CD4-positive, alpha-beta T cell (primary cell): ENCODE measurements at regions not wholly inside any gene's neighbourhood (a gene's known extent, or its start where the extent isn't known, plus 50 kb on each side); places are given as distances from the start of the nearest gene placed in this dataset.

Source experiments
- ATAC-seq: fragments of 200-7000 bp; cut with Tn5 transposase; one replicate; pipeline ENCODE4 v1.10.0; 2022; ENCODE audit warnings: mild to moderate bottlenecking; ENCODE audit not compliant: poor library complexity
- CTCF ChIA-PET: fragments of 350-600 bp; sonication (Branson Sonifier 250); formaldehyde crosslinking; loops from one replicate; lab custom pipeline; 2021; ENCODE audit warnings: antibody characterized with exemption, inconsistent platforms; lab: Charles Lee
- POLR2A ChIA-PET: fragments of 350-600 bp; sonication (Branson Sonifier 250); formaldehyde crosslinking; loops from one replicate; lab custom pipeline; 2021; ENCODE audit warnings: antibody characterized with exemption, inconsistent platforms; lab: Charles Lee
- DNase-seq, 14 experiments: peaks; one replicate each; pipeline ENCODE4 v3.0.0-alpha.2; 2013 to 2020; ENCODE audit warnings: mixed read lengths in 2 of 14
- H3K27ac ChIP-seq, 2 donors: one replicate each; pipeline versions ENCODE4 v1.5.1 to v1.7.0; 2013; ENCODE audit warnings: low read length in 2 of 2, low read depth in 1 of 2, mild to moderate bottlenecking in 1 of 2
- H3K27me3 ChIP-seq, 2 experiments: 1 replicate in 1 of 2; 2 replicates in 1 of 2; pipeline versions ENCODE4 v1.6.1 to v1.7.0; 2013; ENCODE audit warnings: low read length in 2 of 2, control low read depth in 1 of 2, mild to moderate bottlenecking in 1 of 2, moderate library complexity in 1 of 2; ENCODE audit not compliant: insufficient read depth in 2 of 2, control insufficient read depth in 1 of 2
- H3K36me3 ChIP-seq: one replicate; pipeline ENCODE4 v1.6.1; 2013; ENCODE audit warnings: low read length, control low read depth; ENCODE audit not compliant: insufficient read depth
- H3K4me1 ChIP-seq: one replicate; pipeline ENCODE4 v1.6.1; 2013; ENCODE audit warnings: low read length, control low read depth; ENCODE audit not compliant: insufficient read depth
- H3K4me3 ChIP-seq: one replicate; pipeline ENCODE4 v1.5.1; 2013; ENCODE audit warnings: mild to moderate bottlenecking, low read length, moderate library complexity
- H3K9me3 ChIP-seq, 2 experiments: 1 replicate in 1 of 2; 2 replicates in 1 of 2; pipeline versions ENCODE4 v1.6.1 to v1.7.0; 2013; ENCODE audit warnings: low read length in 2 of 2, mild to moderate bottlenecking in 2 of 2, control low read depth in 1 of 2, moderate library complexity in 1 of 2; ENCODE audit not compliant: control insufficient read depth in 1 of 2, insufficient read depth in 1 of 2
- H3K27ac Mint-ChIP-seq: one replicate; pipeline ENCODE4 v1.8.0; 2020; ENCODE audit warnings: mixed read lengths
- H3K27me3 Mint-ChIP-seq: one replicate; pipeline ENCODE4 v1.8.0; 2021; ENCODE audit warnings: mixed read lengths
- H3K36me3 Mint-ChIP-seq: one replicate; pipeline ENCODE4 v1.8.0; 2021; ENCODE audit warnings: low read depth, mixed read lengths
- H3K4me1 Mint-ChIP-seq: one replicate; pipeline ENCODE4 v1.8.0; 2021; ENCODE audit warnings: low read depth, mixed read lengths
- H3K4me3 Mint-ChIP-seq: one replicate; pipeline ENCODE4 v1.8.0; 2020; ENCODE audit warnings: mild to moderate bottlenecking, mixed read lengths
- H3K9me3 Mint-ChIP-seq: one replicate; pipeline ENCODE4 v1.8.0; 2020; ENCODE audit warnings: mixed read lengths
- CTCF ChIP-seq: fragments of 200-600 bp; IDR thresholded peaks from one replicate; pipeline ENCODE4 v1.8.0; 2022; ENCODE audit warnings: antibody characterized with exemption, mild to moderate bottlenecking
- intact Hi-C, 2 experiments: fragments of 100-400 bp; cut with DNase I in 1 of 2; cut with micrococcal nuclease in 1 of 2; formaldehyde crosslinking; loops; one replicate each; pipeline versions ENCODE4 v1.15.1 to v1.9.0; 2023 to 2025; cut with DNase I, micrococcal nuclease

GRCh38 chr2:156021146-156022040 is 311.1 kb downstream of the NR4A2 start:
- H3K36me3 ChIP-seq = no peaks in the 10 kb centered on the region
- no peak overlapping the region for H3K27ac ChIP-seq
- no peaks in the 10 kb centered on the region for H3K4me1 Mint-ChIP-seq
- H3K27me3 ChIP-seq = no peaks in the 10 kb centered on the region
- ATAC-seq = no peak
- H3K9me3 ChIP-seq = no peaks in the 10 kb centered on the region
- TF ChIP-seq CTCF = no peak
- ChIA-PET CTCF (no interaction called here), POLR2A (no interaction called here)
- intact Hi-C loops = no loop called here
- no peaks in the 10 kb centered on the region for H3K27me3 Mint-ChIP-seq
- no peak overlapping the region for H3K4me3 ChIP-seq
- no peaks in the 10 kb centered on the region for H3K9me3 Mint-ChIP-seq
- H3K4me3 Mint-ChIP-seq = no peak overlapping the region
- H3K4me1 ChIP-seq = no peaks in the 10 kb centered on the region
- no peak for DNase-seq
- no peaks in the 10 kb centered on the region for H3K36me3 Mint-ChIP-seq
- H3K27ac Mint-ChIP-seq = no peak overlapping the region

GRCh38 chr2:156019341-156019740 is 313.2 kb downstream of the NR4A2 start:
- intact Hi-C loops = no loop called here
- no peaks in the 10 kb centered on the region for H3K27me3 ChIP-seq
- no peak overlapping the region for H3K4me3 Mint-ChIP-seq
- POLR2A ChIA-PET = no interaction called here
- no peaks in the 10 kb centered on the region for H3K9me3 ChIP-seq
- H3K36me3 Mint-ChIP-seq = no peaks in the 10 kb centered on the region
- no peaks in the 10 kb centered on the region for H3K9me3 Mint-ChIP-seq
- H3K4me1 ChIP-seq = no peaks in the 10 kb centered on the region
- H3K27me3 Mint-ChIP-seq = no peaks in the 10 kb centered on the region
- TF ChIP-seq CTCF = no peak
- ATAC-seq = no peak
- no peak for DNase-seq
- H3K4me3 ChIP-seq = no peak overlapping the region
- no peak overlapping the region for H3K27ac Mint-ChIP-seq
- no peaks in the 10 kb centered on the region for H3K4me1 Mint-ChIP-seq
- H3K36me3 ChIP-seq = no peaks in the 10 kb centered on the region
- no peak overlapping the region for H3K27ac ChIP-seq
- CTCF ChIA-PET = no interaction called here

GRCh38 chr2:156017341-156017885 is 315.1 kb downstream of the NR4A2 start:
- no peak overlapping the region for H3K4me3 ChIP-seq
- no peaks in the 10 kb centered on the region for H3K36me3 ChIP-seq
- Mint-ChIP-seq H3K9me3 (no peaks in the 10 kb centered on the region), H3K36me3 (no peaks in the 10 kb centered on the region), H3K27me3 (no peaks in the 10 kb centered on the region), H3K27ac (no peak overlapping the region), H3K4me1 (no peaks in the 10 kb centered on the region), H3K4me3 (no peak overlapping the region)
- DNase-seq (no peak), ATAC-seq (no peak)
- no peaks in the 10 kb centered on the region for H3K9me3 ChIP-seq
- intact Hi-C loops = no loop called here
- CTCF ChIA-PET = no interaction called here
- H3K27me3 ChIP-seq = no peaks in the 10 kb centered on the region
- no peaks in the 10 kb centered on the region for H3K4me1 ChIP-seq
- TF ChIP-seq CTCF = no peak
- POLR2A ChIA-PET = no interaction called here
- no peak overlapping the region for H3K27ac ChIP-seq
